Panc1 (cell line): ENCODE measurements at regions not wholly inside any gene's neighbourhood (a gene's known extent, or its start where the extent isn't known, plus 50 kb on each side); places are given as distances from the start of the nearest gene placed in this dataset.

ENCODE experiments used
- ATAC-seq: fragments of 200-7000 bp; cut with Tn5 transposase; 2 replicates; pipeline ENCODE4 v1.9.1; 2020; ENCODE audit warnings: mild to moderate bottlenecking, moderate library complexity
- BruUV-seq: library from RNA; stranded (reverse); fragments of 400-500 nt; replicated peaks from 2 replicates; lab custom pipeline; 2021; lab: Mats Ljungman, UMichigan
- CTCF ChIA-PET: fragments of 300-600 bp; sonication (Branson Sonifier 250); formaldehyde crosslinking; loops from one replicate; lab custom pipeline; 2022; ENCODE audit warnings: antibody characterized with exemption; lab: Charles Lee
- POLR2A ChIA-PET: fragments of 300-600 bp; sonication (Branson Sonifier 250); formaldehyde crosslinking; loops from one replicate; lab custom pipeline; 2022; ENCODE audit warnings: antibody characterized with exemption; lab: Charles Lee
- DNase-seq: peaks from one replicate; pipeline ENCODE4 v3.0.0-alpha.2; 2010; ENCODE audit warnings: low read depth, low spot score
- H3K27ac ChIP-seq: 2 replicates; pipeline ENCODE4 v1.5.1; 2011; ENCODE audit warnings: mild to moderate bottlenecking, low read length, inconsistent platforms
- H3K27me3 ChIP-seq: fragments of 200-500 bp; sonication (Bioruptor generic); 2 replicates; pipeline ENCODE4 v1.6.0; 2014; ENCODE audit warnings: low read length, inconsistent platforms; ENCODE audit not compliant: control insufficient read depth, insufficient read depth
- H3K36me3 ChIP-seq: fragments of 200-500 bp; sonication (Bioruptor generic); 2 replicates; pipeline ENCODE4 v1.5.1; 2014; ENCODE audit warnings: inconsistent platforms, mild to moderate bottlenecking, low read length, moderate library complexity; ENCODE audit not compliant: control insufficient read depth, insufficient read depth
- H3K4me1 ChIP-seq: 2 replicates; pipeline ENCODE4 v1.5.1; 2011; ENCODE audit warnings: inconsistent platforms, mild to moderate bottlenecking, low read length, moderate library complexity; ENCODE audit not compliant: control insufficient read depth, insufficient read depth
- H3K4me3 ChIP-seq, 2 experiments: 2 replicates each; pipeline ENCODE4 v1.5.1; 2011 to 2012; ENCODE audit warnings: low read depth in 2 of 2, low read length in 2 of 2, mild to moderate bottlenecking in 2 of 2, inconsistent platforms in 1 of 2, moderate library complexity in 1 of 2
- H3K9me3 ChIP-seq: fragments of 200-500 bp; sonication (Bioruptor generic); 2 replicates; pipeline ENCODE4 v1.5.1; 2014; ENCODE audit warnings: low read depth, mild to moderate bottlenecking, inconsistent platforms, low read length, moderate library complexity; ENCODE audit not compliant: control insufficient read depth, insufficient read depth
- POLR2AphosphoS5 ChIP-seq: IDR thresholded peaks from 2 replicates; pipeline ENCODE4 v1.6.1; 2012; ENCODE audit warnings: mild to moderate bottlenecking, low read depth, low read length, moderate library complexity
- SIN3A ChIP-seq: IDR thresholded peaks from 2 replicates; pipeline ENCODE4 v1.6.1; 2012; ENCODE audit warnings: low read depth, mild to moderate bottlenecking, low read length, moderate library complexity, borderline replicate concordance; ENCODE audit not compliant: insufficient read depth
- TCF7L2 ChIP-seq: IDR thresholded peaks from 2 replicates; pipeline ENCODE4 v1.6.1; 2011; ENCODE audit warnings: mild to moderate bottlenecking, low read depth, low read length, inconsistent platforms
- in situ Hi-C: cut with HindIII; loops from 2 replicates; pipeline ENCODE4 v1.10.0; 2016; ENCODE audit warnings: low sequenced_read_pairs, low pct_unique_long_range_greater_than_20kb
- intact Hi-C: fragments of 100-400 bp; cut with micrococcal nuclease; formaldehyde crosslinking; loops from one replicate; pipeline ENCODE4 v1.10.0; 2022; ENCODE audit not compliant: unreplicated experiment
- TF ChIP-seq, protein P1 (sequence below), 2 experiments: IDR thresholded peaks; 2 replicates each; pipeline ENCODE4 v1.6.1; 2011 to 2012; ENCODE audit warnings: low read depth in 2 of 2, control low read depth in 1 of 2, low read length in 1 of 2, mild to moderate bottlenecking in 1 of 2, moderate library complexity in 1 of 2; ENCODE audit not compliant: insufficient read depth in 1 of 2
- TF ChIP-seq, protein P2 (sequence below): fragments of 450-650 bp; IDR thresholded peaks from 2 replicates; pipeline ENCODE4 v1.5.1; 2017; ENCODE audit warnings: mild to moderate bottlenecking

DNA sequence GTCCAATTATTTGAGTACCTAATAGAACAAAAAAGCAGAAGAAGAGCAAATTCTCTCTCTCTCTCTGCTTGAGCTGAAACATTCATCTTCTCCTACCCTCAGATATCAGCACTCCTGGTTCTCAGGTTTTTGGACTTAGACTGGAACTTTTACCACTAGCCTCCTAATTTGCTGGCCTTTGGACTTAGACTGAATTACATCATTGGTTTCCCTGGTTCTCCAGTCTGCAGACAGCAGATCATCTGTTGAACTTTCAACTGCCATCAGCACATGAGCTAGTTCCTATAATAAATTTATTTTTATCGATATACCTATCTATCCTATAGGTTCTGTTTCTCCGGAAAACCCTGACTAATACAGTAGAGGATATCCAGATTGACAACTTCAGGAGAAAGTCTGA, 208.9 kb upstream of the GAS1 start:
- no peak for TF ChIP-seq POLR2AphosphoS5
- TF ChIP-seq, protein P1, sequence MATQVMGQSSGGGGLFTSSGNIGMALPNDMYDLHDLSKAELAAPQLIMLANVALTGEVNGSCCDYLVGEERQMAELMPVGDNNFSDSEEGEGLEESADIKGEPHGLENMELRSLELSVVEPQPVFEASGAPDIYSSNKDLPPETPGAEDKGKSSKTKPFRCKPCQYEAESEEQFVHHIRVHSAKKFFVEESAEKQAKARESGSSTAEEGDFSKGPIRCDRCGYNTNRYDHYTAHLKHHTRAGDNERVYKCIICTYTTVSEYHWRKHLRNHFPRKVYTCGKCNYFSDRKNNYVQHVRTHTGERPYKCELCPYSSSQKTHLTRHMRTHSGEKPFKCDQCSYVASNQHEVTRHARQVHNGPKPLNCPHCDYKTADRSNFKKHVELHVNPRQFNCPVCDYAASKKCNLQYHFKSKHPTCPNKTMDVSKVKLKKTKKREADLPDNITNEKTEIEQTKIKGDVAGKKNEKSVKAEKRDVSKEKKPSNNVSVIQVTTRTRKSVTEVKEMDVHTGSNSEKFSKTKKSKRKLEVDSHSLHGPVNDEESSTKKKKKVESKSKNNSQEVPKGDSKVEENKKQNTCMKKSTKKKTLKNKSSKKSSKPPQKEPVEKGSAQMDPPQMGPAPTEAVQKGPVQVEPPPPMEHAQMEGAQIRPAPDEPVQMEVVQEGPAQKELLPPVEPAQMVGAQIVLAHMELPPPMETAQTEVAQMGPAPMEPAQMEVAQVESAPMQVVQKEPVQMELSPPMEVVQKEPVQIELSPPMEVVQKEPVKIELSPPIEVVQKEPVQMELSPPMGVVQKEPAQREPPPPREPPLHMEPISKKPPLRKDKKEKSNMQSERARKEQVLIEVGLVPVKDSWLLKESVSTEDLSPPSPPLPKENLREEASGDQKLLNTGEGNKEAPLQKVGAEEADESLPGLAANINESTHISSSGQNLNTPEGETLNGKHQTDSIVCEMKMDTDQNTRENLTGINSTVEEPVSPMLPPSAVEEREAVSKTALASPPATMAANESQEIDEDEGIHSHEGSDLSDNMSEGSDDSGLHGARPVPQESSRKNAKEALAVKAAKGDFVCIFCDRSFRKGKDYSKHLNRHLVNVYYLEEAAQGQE (IDR thresholded peaks at IDR 0.05; ENCODE audit: insufficient read depth in 1 of 2, low read depth in 2 of 2, low read length in 1 of 2): no peak
- no peak for TF ChIP-seq SIN3A
- TF ChIP-seq TCF7L2: no peak
- TF ChIP-seq, protein P2, sequence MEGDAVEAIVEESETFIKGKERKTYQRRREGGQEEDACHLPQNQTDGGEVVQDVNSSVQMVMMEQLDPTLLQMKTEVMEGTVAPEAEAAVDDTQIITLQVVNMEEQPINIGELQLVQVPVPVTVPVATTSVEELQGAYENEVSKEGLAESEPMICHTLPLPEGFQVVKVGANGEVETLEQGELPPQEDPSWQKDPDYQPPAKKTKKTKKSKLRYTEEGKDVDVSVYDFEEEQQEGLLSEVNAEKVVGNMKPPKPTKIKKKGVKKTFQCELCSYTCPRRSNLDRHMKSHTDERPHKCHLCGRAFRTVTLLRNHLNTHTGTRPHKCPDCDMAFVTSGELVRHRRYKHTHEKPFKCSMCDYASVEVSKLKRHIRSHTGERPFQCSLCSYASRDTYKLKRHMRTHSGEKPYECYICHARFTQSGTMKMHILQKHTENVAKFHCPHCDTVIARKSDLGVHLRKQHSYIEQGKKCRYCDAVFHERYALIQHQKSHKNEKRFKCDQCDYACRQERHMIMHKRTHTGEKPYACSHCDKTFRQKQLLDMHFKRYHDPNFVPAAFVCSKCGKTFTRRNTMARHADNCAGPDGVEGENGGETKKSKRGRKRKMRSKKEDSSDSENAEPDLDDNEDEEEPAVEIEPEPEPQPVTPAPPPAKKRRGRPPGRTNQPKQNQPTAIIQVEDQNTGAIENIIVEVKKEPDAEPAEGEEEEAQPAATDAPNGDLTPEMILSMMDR: no peak
- DNase-seq (no peak), ATAC-seq (no peak)
- no TSS peak for BruUV-seq
- no peaks in the 10 kb centered on the region for H3K36me3 ChIP-seq
- H3K4me1 ChIP-seq: no peaks in the 10 kb centered on the region
- ChIA-PET CTCF (no interaction called here), POLR2A (no interaction called here)
- no peak overlapping the region for H3K4me3 ChIP-seq
- no peaks in the 10 kb centered on the region for H3K9me3 ChIP-seq
- H3K27me3 ChIP-seq: no peaks in the 10 kb centered on the region
- H3K27ac ChIP-seq: no peak overlapping the region
- in situ Hi-C loops (no loop called here), intact Hi-C loops (no loop called here)

DNA sequence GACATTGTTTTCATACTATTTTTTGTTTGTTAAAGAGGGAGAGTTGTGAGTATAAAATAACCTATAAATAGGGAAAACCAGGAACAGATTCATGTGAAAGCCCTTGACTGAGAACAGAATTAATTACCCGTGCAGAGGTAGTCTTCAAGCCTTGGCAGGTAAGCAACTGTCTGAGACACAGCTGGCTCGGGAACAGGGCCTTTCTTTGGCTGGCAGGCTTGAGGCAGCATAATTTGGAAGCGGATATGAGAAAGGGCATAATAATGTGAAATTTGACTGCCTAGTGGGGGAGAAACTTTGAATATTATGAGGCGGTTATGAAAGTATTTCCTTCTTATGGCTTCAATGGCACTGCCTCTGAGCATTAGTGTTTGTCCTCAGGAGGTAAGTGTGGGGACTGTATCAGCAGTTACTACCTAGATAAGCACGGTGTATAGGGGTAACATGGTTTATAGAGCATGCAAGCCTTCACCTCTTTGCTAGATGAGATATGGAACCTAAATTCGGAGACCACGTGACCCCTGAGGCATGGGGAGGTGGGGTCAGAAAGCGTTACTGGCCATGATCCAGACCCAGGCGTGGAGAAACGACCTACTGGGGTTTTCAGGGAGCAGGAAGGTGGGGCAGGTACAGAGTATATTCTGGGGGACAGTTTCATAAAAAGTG, 210.2 kb upstream of the GAS1 start:
- Histone ChIP-seq H3K9me3 (no peaks in the 10 kb centered on the region), H3K4me1 (no peaks in the 10 kb centered on the region), H3K27ac (no peak overlapping the region), H3K4me3 (no peak overlapping the region), H3K36me3 (no peaks in the 10 kb centered on the region), H3K27me3 (no peaks in the 10 kb centered on the region)
- in situ Hi-C loops (no loop called here), intact Hi-C loops (no loop called here)
- DNase-seq (no peak), ATAC-seq (no peak)
- ChIA-PET CTCF (no interaction called here), POLR2A (no interaction called here)
- TF ChIP-seq SIN3A: no peak
- BruUV-seq: no TSS peak

DNA sequence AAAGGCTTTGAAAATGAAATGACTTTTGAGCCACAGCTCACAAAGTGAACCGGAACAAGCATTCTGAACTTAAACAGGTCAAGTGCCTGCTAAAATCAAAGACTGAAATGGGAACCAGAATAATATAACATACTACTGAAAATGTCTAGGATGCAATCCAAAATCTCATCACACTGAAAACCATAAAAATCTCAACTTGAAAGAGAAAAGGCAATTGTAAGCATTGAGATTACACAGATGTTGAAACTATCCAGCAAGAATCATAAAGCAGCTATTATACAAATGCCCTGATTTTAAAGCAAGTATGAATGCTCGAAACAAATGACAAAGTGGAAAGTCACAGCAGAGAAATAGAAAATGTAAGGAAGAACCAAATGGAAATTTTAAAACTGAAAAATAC, 211.5 kb upstream of the GAS1 start:
- POLR2A ChIA-PET: no interaction called here
- DNase-seq (no peak), ATAC-seq (no peak)
- CTCF ChIA-PET: no interaction called here
- in situ Hi-C loops: no loop called here
- Histone ChIP-seq H3K36me3 (no peaks in the 10 kb centered on the region), H3K27me3 (no peaks in the 10 kb centered on the region), H3K27ac (no peak overlapping the region), H3K4me3 (no peak overlapping the region), H3K9me3 (no peaks in the 10 kb centered on the region), H3K4me1 (no peaks in the 10 kb centered on the region)
- TF ChIP-seq POLR2AphosphoS5: no peak
- TF ChIP-seq SIN3A: no peak
- TF ChIP-seq, protein P1 (IDR thresholded peaks at IDR 0.05; ENCODE audit: insufficient read depth in 1 of 2, low read depth in 2 of 2, low read length in 1 of 2): no peak
- no peak for TF ChIP-seq TCF7L2
- TF ChIP-seq, protein P2: no peak
- no TSS peak for BruUV-seq
- intact Hi-C loops: no loop called here
